Prostate gland (tissue), 2 donors: ENCODE measurements at regions not wholly inside any gene's neighbourhood (a gene's known extent, or its start where the extent isn't known, plus 50 kb on each side); places are given as distances from the start of the nearest gene placed in this dataset.

Experiments used
- POLR2AphosphoS5 ChIP-seq: sonication (generic); formaldehyde crosslinking; IDR thresholded peaks from one replicate; pipeline ENCODE4 v1.6.1; 2017; ENCODE audit warnings: antibody characterized with exemption
- TF ChIP-seq, protein P1 (sequence below), 4 experiments: fragments of 200-600 bp in 2 of 4; fragments of 450-650 bp in 2 of 4; sonication (generic) in 2 of 4; IDR thresholded peaks; 1 replicate in 3 of 4; 2 replicates in 1 of 4; pipeline ENCODE4 v1.5.1; 2016 to 2019; ENCODE audit warnings: antibody characterized with exemption in 4 of 4, mild to moderate bottlenecking in 2 of 4, moderate library complexity in 2 of 4

DNA sequence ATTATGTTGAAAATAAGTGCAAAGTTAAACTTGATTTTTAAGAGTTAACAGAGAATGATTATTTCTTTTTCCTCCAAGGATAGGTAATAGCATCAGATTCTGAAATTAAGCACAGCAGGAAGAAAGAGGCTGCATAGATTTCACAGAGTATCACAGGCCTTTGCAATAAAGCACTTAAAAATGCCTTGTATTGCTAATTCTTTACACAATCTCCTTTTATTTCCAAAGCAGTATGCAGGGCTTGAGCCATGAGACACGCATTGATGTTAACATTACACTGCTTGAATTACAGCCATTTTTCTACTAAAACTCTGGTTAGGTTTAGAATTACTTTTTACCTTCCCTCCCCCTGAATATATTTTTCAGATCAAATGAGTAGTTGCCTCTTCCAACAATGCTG, 398.3 kb downstream of the BCAT1 start:
- TF ChIP-seq, protein P1, sequence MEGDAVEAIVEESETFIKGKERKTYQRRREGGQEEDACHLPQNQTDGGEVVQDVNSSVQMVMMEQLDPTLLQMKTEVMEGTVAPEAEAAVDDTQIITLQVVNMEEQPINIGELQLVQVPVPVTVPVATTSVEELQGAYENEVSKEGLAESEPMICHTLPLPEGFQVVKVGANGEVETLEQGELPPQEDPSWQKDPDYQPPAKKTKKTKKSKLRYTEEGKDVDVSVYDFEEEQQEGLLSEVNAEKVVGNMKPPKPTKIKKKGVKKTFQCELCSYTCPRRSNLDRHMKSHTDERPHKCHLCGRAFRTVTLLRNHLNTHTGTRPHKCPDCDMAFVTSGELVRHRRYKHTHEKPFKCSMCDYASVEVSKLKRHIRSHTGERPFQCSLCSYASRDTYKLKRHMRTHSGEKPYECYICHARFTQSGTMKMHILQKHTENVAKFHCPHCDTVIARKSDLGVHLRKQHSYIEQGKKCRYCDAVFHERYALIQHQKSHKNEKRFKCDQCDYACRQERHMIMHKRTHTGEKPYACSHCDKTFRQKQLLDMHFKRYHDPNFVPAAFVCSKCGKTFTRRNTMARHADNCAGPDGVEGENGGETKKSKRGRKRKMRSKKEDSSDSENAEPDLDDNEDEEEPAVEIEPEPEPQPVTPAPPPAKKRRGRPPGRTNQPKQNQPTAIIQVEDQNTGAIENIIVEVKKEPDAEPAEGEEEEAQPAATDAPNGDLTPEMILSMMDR (IDR thresholded peaks at IDR 0.05) = no peak
- no peak for TF ChIP-seq POLR2AphosphoS5
